GM19351 (cell line): ENCODE measurements at regions not wholly inside any gene's neighbourhood (a gene's known extent, or its start where the extent isn't known, plus 50 kb on each side); places are given as distances from the start of the nearest gene placed in this dataset.
"Not testable (repeated sequence)": the region's sequence is repeated elsewhere in the genome, so short reads cannot be mapped to it uniquely, and the experiment has no call there.

Experiments used
- ATAC-seq: cut with Tn5 transposase; IDR thresholded peaks from one replicate; pipeline ENCODE4 v1.9.1; 2021; ENCODE audit warnings: mild to moderate bottlenecking, moderate library complexity; ENCODE audit not compliant: unreplicated experiment

GRCh38 chr13:44314160-44314559 is 59.5 kb upstream of the SERP2 start:
- ATAC-seq = not testable (repeated sequence)

GRCh38 chr13:44317752-44318151 is 55.9 kb upstream of the SERP2 start:
- no peak for ATAC-seq

GRCh38 chr13:44318161-44318560 is 55.5 kb upstream of the SERP2 start:
- no peak for ATAC-seq

- ATAC-seq = no peak
These were observed 53.0 kb upstream of the SERP2 start for GRCh38 chr13:44320611-44321010.

- no peak for ATAC-seq
These were observed 51.7 kb upstream of the SERP2 start for GRCh38 chr13:44321961-44322360.

GRCh38 chr13:44322928-44323327 is 50.7 kb upstream of the SERP2 start:
- ATAC-seq = no peak

GRCh38 chr13:44323754-44324153 is 49.9 kb upstream of the SERP2 start:
- no peak for ATAC-seq
